ENCODE measurements at regions not wholly inside any gene's neighbourhood (a gene's known extent, or its start where the extent isn't known, plus 50 kb on each side); places are given as distances from the start of the nearest gene placed in this dataset.
"Not testable (repeated sequence)": the region's sequence is repeated elsewhere in the genome, so short reads cannot be mapped to it uniquely, and the experiment has no call there.

DNA sequence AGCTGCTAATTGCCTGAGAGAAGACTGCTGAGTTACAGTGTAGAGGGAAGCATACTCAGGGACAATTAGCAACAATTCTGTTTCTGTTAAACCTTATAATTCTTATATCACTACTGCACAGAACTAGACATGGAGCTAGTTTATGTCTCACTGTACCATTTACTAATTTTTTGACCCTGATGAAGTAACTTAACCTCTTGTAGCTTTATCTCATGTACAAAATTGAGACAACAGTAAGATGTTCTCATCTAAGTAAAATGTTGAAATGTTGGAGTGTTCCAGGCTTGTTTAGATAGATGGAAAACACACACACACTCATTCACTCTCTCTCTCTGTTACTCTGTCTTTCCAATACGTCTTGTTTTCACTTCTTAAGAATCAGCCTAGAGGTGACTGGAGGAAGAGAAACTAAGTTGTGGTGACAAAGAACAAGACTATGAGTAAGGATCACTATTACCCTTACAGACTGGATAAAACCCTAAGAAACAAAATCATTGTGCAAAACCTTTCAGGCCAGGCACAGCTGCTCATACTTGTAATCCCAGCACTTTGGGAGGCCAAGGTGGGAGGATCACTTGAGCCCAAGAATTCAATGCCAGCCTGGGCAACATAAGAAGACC lies 107.8 kb downstream of the FAM72C start:
- H3K4me3 Mint-ChIP-seq; H3K9me3 Mint-ChIP-seq; H3K27me3 Mint-ChIP-seq (ENCODE audit: low read depth); H3K36me3 Mint-ChIP-seq (ENCODE audit: low read depth); H3K27ac Mint-ChIP-seq; H3K4me1 Mint-ChIP-seq: not testable (repeated sequence)

DNA sequence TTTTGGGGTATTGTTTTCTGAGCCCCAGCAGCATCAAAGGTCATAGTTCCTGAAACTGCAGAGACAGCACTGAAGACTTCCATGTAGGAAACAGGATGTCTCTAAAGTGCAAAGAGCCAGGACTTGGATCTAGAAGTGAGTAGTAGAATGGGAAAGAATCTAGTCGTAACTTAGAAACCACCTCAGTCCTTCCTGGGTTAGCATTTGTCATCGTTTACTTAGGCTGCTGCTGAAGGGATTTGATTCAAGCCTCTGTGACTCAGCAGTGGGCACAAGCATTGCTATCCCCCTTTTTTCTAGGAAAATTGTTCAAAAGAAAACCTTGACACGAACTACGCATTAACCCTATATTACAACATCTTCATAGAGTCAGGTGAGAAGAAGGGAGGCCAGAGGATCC lies 109.1 kb downstream of the FAM72C start:
- H3K27me3 Mint-ChIP-seq (ENCODE audit: low read depth); H3K4me1 Mint-ChIP-seq; H3K36me3 Mint-ChIP-seq (ENCODE audit: low read depth); H3K4me3 Mint-ChIP-seq; H3K27ac Mint-ChIP-seq; H3K9me3 Mint-ChIP-seq: not testable (repeated sequence)

DNA sequence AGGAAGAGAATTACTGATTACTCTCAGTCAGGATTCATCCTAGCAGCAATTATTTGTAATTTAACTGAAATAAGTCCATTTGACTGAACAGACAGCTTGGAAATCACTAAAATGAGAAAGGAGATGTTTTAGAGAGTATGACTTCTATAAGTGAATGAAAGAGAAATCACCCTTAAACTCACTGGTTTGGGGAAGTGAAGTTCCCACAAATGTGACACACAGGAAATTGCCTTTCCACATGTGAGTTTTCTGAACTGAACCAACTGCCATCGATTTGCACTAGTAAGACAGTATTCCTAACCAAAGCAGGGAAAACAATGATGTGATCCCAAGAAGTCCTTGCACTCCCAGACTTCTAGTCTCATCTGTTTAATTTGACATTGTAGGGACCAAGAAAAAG lies 110.5 kb downstream of the FAM72C start:
- H3K9me3 Mint-ChIP-seq; H3K4me1 Mint-ChIP-seq; H3K4me3 Mint-ChIP-seq; H3K27ac Mint-ChIP-seq; H3K36me3 Mint-ChIP-seq (ENCODE audit: low read depth); H3K27me3 Mint-ChIP-seq (ENCODE audit: low read depth): not testable (repeated sequence)

DNA sequence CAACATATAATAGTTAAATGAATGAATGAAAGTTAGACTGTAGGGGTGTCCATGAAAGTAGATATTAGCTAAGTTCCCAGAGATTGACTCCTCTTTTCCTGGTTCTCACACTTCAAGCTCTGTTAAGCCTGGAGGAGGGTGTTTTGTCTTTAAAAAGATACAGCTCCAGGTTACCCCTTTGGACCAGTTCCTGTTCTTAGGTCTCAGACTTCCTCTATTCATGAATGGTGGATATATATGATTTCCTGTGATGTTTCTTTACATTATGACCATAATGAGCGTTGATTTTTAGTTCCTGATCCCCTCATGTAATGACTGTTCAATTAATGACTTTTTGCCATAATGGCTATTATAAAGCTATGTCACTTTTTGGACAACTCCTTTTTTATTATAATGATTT lies 115.9 kb downstream of the FAM72C start:
- H3K36me3 Mint-ChIP-seq (ENCODE audit: low read depth); H3K27me3 Mint-ChIP-seq (ENCODE audit: low read depth); H3K27ac Mint-ChIP-seq; H3K4me1 Mint-ChIP-seq; H3K4me3 Mint-ChIP-seq; H3K9me3 Mint-ChIP-seq: not testable (repeated sequence)

DNA sequence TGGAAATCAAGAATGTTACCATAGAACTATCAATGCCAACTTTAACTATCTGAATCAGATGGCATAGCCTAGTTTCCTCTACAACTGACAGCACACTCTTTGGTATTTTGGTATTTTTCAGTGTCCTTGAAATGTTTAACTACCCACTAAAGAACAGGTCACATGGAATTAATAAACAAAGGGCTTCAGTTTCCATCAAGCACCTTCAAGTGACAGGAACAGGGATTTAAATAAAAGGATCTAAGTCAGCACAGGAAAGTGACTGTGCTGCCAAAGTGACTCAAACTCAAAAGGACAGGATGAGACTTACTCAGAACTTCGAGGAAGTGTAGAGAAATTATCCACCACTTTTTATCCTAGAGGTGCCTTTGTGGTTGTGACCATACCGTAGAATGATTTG lies 117.7 kb downstream of the FAM72C start:
- H3K9me3 Mint-ChIP-seq: peaks cover 14% of the 10 kb centered on the region
- not testable (repeated sequence) for H3K27ac Mint-ChIP-seq; H3K4me3 Mint-ChIP-seq; H3K36me3 Mint-ChIP-seq (ENCODE audit: low read depth); H3K4me1 Mint-ChIP-seq; H3K27me3 Mint-ChIP-seq (ENCODE audit: low read depth)

DNA sequence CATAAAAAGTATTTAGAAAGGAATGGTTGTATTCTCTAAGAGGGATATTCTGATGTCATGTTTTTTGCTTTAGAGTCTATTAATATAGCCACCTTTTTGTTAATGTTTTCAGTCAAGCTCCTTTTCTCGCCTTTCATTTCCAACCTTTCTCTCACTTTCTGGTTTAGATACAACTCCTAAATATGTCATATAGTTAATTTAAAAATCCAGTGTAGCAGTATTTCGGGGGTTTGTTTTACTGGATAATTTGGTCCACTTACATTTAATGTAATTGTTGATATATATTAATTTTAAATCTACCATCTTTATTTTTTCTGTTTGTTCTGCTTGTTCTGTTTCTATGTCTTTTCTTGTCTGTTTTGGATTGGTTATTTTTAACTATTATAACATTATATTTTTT lies 121.1 kb downstream of the FAM72C start:
- not testable (repeated sequence) for H3K27ac Mint-ChIP-seq; H3K4me3 Mint-ChIP-seq; H3K36me3 Mint-ChIP-seq (ENCODE audit: low read depth); H3K27me3 Mint-ChIP-seq (ENCODE audit: low read depth); H3K4me1 Mint-ChIP-seq
- peaks cover 16% of the 10 kb centered on the region for H3K9me3 Mint-ChIP-seq

DNA sequence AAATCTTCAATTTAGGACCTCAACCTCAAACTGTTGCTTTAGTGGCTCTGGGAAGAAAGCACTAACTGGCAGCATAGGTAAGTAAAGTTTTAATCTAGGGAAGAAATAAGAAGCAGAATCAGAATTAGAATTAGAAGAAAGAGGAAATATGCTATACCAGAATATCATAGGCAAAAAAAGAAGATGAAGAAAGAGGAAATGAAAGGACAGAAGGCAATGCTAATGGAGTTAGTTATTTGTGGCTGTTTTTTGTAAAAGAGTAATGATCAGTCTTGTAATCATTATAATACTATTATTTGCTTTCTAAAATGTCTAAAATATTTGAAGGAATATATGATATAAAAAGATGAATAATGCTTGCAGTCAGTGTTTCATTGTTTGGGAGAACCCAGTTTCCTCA lies 122.9 kb downstream of the FAM72C start:
- not testable (repeated sequence) for H3K27ac Mint-ChIP-seq; H3K4me3 Mint-ChIP-seq; H3K36me3 Mint-ChIP-seq (ENCODE audit: low read depth); H3K27me3 Mint-ChIP-seq (ENCODE audit: low read depth); H3K4me1 Mint-ChIP-seq
- H3K9me3 Mint-ChIP-seq: peaks cover 16% of the 10 kb centered on the region

DNA sequence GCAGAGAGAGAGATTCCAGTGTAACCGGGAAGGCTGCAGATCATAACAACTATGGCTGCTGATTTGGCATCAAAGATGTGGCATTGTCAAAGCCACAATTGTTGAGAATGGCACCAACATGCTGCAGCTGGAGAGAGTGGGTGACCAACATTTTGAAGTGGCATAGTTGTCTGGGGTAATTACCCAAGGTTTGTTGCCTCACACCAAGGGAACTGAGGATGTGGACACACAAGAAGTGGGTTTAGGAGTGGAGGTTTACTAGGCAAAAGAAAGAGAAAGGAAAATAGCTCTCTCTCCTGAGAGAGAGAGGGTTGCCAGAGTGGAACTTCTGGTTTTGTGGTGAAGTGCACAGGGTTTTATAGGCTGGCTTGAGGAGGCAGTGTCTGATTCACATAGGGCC lies 126.6 kb downstream of the FAM72C start:
- not testable (repeated sequence) for H3K36me3 Mint-ChIP-seq (ENCODE audit: low read depth); H3K4me3 Mint-ChIP-seq; H3K9me3 Mint-ChIP-seq; H3K27me3 Mint-ChIP-seq (ENCODE audit: low read depth); H3K4me1 Mint-ChIP-seq; H3K27ac Mint-ChIP-seq

DNA sequence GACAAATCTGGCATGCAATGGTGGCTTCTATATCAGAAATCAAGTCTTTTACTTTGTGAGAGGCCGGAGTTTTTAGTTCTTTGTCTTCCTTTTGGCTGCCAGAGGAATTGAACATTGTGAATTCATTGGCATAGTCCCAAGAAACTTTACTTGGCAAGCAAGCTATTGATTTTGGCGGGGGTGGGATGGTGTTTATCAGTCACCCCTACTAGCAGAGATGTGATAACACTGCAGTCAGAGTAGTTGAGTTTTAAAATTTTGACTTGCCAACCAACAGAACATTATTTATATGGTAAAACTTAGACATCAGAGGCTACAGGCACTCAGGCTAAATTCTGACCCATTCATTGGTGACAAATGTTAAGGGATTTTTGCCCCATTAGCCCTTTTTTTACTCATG lies 129.7 kb downstream of the FAM72C start:
- not testable (repeated sequence) for H3K9me3 Mint-ChIP-seq

DNA sequence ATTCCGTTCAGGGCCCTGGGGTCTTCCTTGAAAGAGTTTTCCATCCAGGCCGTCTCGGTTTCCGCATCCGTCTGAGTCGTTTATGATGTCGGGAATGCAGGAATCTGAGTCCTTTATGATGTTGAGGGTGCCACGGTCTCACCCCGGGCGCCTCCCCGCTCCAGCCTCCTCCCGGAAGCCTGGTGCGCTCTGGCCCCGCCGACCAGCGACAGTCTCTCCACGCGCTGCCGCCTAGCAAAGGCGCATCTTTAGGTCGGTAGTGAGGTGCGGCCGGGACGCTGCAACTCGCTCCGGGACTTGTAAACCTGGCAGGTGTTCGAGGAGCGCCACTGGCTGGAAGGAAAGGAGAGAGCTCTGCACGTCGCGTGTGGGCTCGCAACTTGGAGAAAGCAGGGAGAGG lies 132.6 kb downstream of the FAM72C start:
- H3K27me3 Mint-ChIP-seq (ENCODE audit: low read depth); H3K4me1 Mint-ChIP-seq; H3K9me3 Mint-ChIP-seq; H3K4me3 Mint-ChIP-seq; H3K27ac Mint-ChIP-seq; H3K36me3 Mint-ChIP-seq (ENCODE audit: low read depth): not testable (repeated sequence)

More for the DNA sequence above, 129.7 kb downstream of the FAM72C start:
- H3K4me3 Mint-ChIP-seq; H3K4me1 Mint-ChIP-seq; H3K27me3 Mint-ChIP-seq (ENCODE audit: low read depth); H3K36me3 Mint-ChIP-seq (ENCODE audit: low read depth); H3K27ac Mint-ChIP-seq: not testable (repeated sequence)

DNA sequence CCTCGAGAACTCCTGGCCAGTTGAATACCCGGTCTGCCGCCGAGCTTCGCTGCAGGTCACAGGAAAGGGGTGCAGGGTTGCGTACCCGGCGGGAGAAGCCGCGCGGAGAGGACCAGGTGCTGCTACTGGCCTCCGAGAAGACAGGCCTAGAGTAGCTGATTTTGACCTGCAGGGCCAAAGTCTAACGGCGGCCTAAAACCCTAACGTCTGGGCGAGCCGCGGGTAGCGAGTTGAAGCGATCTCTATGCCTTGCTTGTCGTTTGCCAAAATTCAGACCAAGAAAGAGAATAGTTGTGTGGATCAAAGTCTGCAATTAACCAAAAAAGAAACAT lies 133.2 kb downstream of the FAM72C start:
- H3K4me3 Mint-ChIP-seq; H3K4me1 Mint-ChIP-seq; H3K27ac Mint-ChIP-seq; H3K9me3 Mint-ChIP-seq; H3K27me3 Mint-ChIP-seq (ENCODE audit: low read depth); H3K36me3 Mint-ChIP-seq (ENCODE audit: low read depth): not testable (repeated sequence)

DNA sequence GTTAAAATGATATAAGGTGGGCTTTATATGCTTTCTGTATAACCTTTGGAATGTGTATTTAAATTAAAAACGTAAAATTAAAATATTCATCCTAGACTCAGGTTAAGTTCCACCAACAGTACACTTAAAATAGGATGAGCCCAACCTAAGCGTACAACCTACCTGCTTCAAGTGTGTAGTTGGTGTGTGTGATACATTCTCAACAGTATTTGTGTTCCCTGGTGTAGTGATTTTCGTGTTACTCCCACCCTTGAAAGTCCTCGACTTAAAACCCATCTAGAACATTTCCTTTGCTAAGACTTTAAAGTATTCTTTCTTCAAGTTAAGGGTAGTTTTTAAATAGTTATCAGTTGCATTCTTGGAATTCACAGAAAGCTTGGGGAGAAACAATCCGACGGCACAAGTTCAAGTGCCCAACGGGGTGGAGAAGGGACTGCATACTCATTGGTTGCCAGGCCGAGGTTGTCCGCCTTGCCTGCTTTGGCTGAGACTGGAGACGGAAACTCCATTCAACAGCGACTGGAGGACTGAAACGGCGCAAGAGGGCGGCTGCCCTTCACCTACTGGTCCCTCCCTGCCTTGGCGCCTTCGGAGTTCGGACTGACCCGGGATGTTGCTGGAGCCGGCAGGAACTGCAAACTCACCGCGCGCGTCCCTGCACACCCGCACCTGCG lies 133.7 kb downstream of the FAM72C start:
- not testable (repeated sequence) for H3K36me3 Mint-ChIP-seq (ENCODE audit: low read depth); H3K4me1 Mint-ChIP-seq; H3K27me3 Mint-ChIP-seq (ENCODE audit: low read depth); H3K4me3 Mint-ChIP-seq; H3K27ac Mint-ChIP-seq; H3K9me3 Mint-ChIP-seq

DNA sequence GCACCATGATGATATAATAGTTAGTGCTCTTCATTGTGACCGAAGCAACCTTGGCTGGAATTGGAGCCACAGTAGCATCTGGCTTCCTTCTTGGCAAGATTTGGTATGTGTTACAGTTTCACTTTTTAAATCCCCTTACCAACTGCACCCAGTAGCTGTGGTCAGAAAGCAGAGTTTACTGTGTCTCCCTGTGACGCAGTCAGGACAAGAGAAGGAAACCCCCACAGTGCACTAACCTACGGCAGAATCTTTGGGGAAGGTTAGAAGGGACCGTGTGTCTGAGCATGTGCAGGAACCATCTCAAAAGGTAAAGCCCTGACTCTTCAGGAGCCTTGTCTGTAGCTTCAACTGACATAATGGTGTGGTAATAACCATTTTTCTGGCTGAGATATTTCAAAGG lies 138.4 kb downstream of the FAM72C start:
- not testable (repeated sequence) for H3K27ac Mint-ChIP-seq; H3K9me3 Mint-ChIP-seq; H3K4me3 Mint-ChIP-seq; H3K27me3 Mint-ChIP-seq (ENCODE audit: low read depth); H3K4me1 Mint-ChIP-seq; H3K36me3 Mint-ChIP-seq (ENCODE audit: low read depth)

DNA sequence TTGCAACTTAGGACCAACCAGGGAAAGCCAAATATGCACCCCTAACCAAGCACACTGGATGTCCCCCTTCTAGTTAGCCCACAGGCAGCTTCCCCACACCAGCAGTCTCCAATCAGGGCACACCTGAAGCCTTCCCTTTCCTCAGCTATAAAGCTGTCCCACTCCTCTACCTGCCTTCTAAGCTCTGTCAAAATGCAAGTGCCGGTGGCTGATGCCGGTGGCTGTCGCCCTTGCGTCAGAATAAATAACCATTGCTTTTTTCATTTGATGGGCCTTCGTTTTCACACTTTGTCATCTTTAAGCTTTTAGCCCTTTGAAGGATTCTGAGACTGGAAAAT lies 139.4 kb downstream of the FAM72C start:
- not testable (repeated sequence) for H3K27ac Mint-ChIP-seq; H3K27me3 Mint-ChIP-seq (ENCODE audit: low read depth); H3K4me1 Mint-ChIP-seq; H3K36me3 Mint-ChIP-seq (ENCODE audit: low read depth); H3K9me3 Mint-ChIP-seq; H3K4me3 Mint-ChIP-seq

DNA sequence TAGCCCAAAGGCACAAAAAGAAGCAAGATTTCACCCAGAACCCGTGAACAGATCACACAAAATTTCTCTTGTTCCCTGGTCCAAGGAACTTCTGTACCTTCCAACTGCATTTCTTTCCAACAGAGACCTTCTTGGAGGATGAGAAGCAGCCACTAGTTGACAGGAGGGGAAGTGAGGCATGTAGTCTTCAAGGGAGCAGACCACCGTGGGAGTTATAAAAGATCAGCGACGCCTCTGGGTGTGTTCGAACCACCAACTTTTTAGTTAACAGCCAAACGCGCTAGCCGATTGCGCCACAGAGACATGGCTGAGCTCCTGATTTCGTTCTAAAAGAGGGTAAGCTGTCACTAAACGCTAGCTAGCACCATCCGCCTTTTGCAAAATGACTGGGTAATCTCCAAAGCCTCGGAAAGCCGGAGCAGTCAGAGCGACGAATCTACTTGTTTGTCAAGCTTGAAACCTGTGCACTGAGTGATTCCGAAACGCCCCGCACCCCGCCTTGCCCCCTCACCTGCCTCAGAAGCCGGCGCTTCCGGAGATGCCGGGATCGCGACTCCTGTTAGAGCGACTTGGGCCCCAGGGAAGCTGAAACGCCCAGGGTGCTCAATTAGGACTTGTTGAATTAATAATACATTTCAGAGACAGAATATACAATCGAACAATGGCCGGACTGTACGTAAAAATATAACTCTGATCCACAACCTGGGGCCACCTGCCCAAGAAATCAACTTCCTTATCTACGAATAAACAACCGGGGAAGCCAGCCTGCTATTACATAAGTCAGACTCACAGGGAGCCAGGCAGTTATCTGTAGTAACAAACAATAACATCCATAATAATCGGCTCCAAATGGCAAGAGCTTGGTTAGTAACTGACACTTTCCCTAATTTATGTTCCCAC lies 140.1 kb downstream of the FAM72C start:
- H3K9me3 Mint-ChIP-seq; H3K4me3 Mint-ChIP-seq; H3K36me3 Mint-ChIP-seq (ENCODE audit: low read depth); H3K27ac Mint-ChIP-seq; H3K27me3 Mint-ChIP-seq (ENCODE audit: low read depth); H3K4me1 Mint-ChIP-seq: not testable (repeated sequence)

DNA sequence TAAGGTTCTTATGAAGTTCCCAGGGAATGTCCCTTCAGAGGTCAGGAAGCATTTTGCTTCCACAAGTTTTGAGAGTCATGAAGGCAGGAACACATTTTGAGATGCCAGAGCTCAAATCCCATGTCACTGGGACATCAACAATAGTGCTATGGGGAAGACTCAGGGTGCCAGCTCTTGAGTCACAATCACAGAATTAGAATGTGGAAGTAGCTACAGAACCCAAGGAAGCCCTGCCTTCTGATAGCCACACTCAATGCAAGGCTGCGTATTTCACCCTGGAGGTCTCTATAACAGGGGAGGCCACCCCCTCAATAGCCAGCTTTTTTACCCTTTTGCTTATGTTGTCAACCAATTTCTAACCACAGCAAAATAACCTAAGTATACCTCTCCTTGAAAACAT lies 145.6 kb downstream of the FAM72C start:
- not testable (repeated sequence) for H3K4me3 Mint-ChIP-seq; H3K9me3 Mint-ChIP-seq; H3K27ac Mint-ChIP-seq; H3K36me3 Mint-ChIP-seq (ENCODE audit: low read depth); H3K27me3 Mint-ChIP-seq (ENCODE audit: low read depth); H3K4me1 Mint-ChIP-seq

Measured in nephron (organoid).